HepG2 (cell line): ENCODE measurements at regions not wholly inside any gene's neighbourhood (a gene's known extent, or its start where the extent isn't known, plus 50 kb on each side); places are given as distances from the start of the nearest gene placed in this dataset.

Experiments used
- ATAC-seq: fragments of 200-7000 bp; cut with Tn5 transposase; 3 replicates; pipeline ENCODE4 v1.9.1; 2020; ENCODE audit warnings: mild to moderate bottlenecking, moderate library complexity
- BruUV-seq: library from RNA; stranded (reverse); fragments of 400-500 nt; replicated peaks from 2 replicates; lab custom pipeline; 2021; lab: Mats Ljungman, UMichigan
- CTCF ChIA-PET: fragments of 300-600 bp; formaldehyde crosslinking; extraction: SDS; loops from one replicate; lab custom pipeline; 2021; ENCODE audit warnings: low total read pairs, inconsistent platforms, low intra/inter-chr PET ratio; lab: Yijun Ruan, JAX
- POLR2A ChIA-PET: fragments of 350-600 bp; sonication (Branson Sonifier 250); formaldehyde crosslinking; loops from one replicate; lab custom pipeline; 2020; ENCODE audit warnings: antibody characterized with exemption, inconsistent platforms; lab: Yijun Ruan, JAX
- DNase-seq: peaks from one replicate; pipeline ENCODE4 v3.0.0-alpha.2; 2015; ENCODE audit warnings: low spot score
- FAIRE-seq: peaks from 3 replicates; lab custom pipeline; 2011; peaks lifted over from hg19 to GRCh38; lab: Jason Lieb, UNC
- H2AFZ ChIP-seq: one replicate; pipeline ENCODE4 v1.6.1; 2011; ENCODE audit warnings: low read length, inconsistent platforms
- H3K27ac ChIP-seq: fragments of 300-600 bp; 3 replicates; pipeline ENCODE4 v1.8.0; 2011; ENCODE audit warnings: mixed run types, mild to moderate bottlenecking, mixed read lengths, low read length, inconsistent platforms; ENCODE audit not compliant: insufficient read depth; ENCODE audit errors: extremely low read length
- H3K27me3 ChIP-seq, 2 experiments: fragments of 200-600 bp in 1 of 2; 2 replicates in 1 of 2; 3 replicates in 1 of 2; pipeline versions ENCODE4 v1.6.0 to v1.8.0; 2011; ENCODE audit warnings: low read length in 2 of 2, mild to moderate bottlenecking in 2 of 2, moderate library complexity in 2 of 2, inconsistent platforms in 1 of 2; ENCODE audit not compliant: insufficient read depth in 2 of 2, control insufficient read depth in 1 of 2
- H3K36me3 ChIP-seq, 2 experiments: fragments of 200-600 bp in 1 of 2; replicated peaks in 1 of 2; 2 replicates in 1 of 2; 3 replicates in 1 of 2; pipeline versions ENCODE4 v1.5.1 to v1.8.0; 2011; ENCODE audit warnings: low read length in 2 of 2, inconsistent platforms in 1 of 2; ENCODE audit not compliant: insufficient read depth in 2 of 2, control insufficient read depth in 1 of 2
- H3K4me1 ChIP-seq: 2 replicates; pipeline ENCODE4 v1.5.1; 2012; ENCODE audit warnings: low read length, inconsistent platforms; ENCODE audit not compliant: insufficient read depth
- H3K4me2 ChIP-seq: 2 replicates; pipeline ENCODE4 v1.6.0; 2011; ENCODE audit warnings: low read depth, low read length, inconsistent platforms
- H3K4me3 ChIP-seq, 3 experiments: fragments of 200-600 bp in 1 of 3; sonication (generic), shearing (Covaris generic) in 1 of 3; replicated peaks in 1 of 3; 2 replicates each; pipeline ENCODE4 v1.5.1; 2011 to 2016; ENCODE audit warnings: low read length in 3 of 3, inconsistent platforms in 2 of 3, low read depth in 2 of 3, mild to moderate bottlenecking in 2 of 3, control low read depth in 1 of 3, mixed read lengths in 1 of 3; ENCODE audit not compliant: insufficient read depth in 1 of 3
- H3K79me2 ChIP-seq: one replicate; pipeline ENCODE4 v1.6.1; 2011; ENCODE audit warnings: low read length, inconsistent platforms; ENCODE audit not compliant: insufficient read depth
- H3K9ac ChIP-seq: 2 replicates; pipeline ENCODE4 v1.6.0; 2011; ENCODE audit warnings: mild to moderate bottlenecking, low read depth, low read length, inconsistent platforms; ENCODE audit not compliant: insufficient read depth
- H3K9me3 ChIP-seq: 2 replicates; pipeline ENCODE4 v1.5.1; 2012; ENCODE audit warnings: mild to moderate bottlenecking, low read length
- H4K20me1 ChIP-seq: 2 replicates; pipeline ENCODE4 v1.6.0; 2011; ENCODE audit warnings: inconsistent platforms, mild to moderate bottlenecking, low read length, moderate library complexity; ENCODE audit not compliant: insufficient read depth
- HCFC1 ChIP-seq: fragments of 150-350 bp; IDR thresholded peaks from 2 replicates; pipeline ENCODE4 v1.6.1; 2014; ENCODE audit warnings: low read depth, low read length
- SP1 ChIP-seq, 2 experiments: fragments of 450-650 bp in 1 of 2; sonication (generic) in 1 of 2; formaldehyde crosslinking in 1 of 2; IDR thresholded peaks; 2 replicates each; pipeline versions ENCODE4 v1.4.0 to v1.6.1; 2016 to 2020; ENCODE audit warnings: missing genetic modification reagents in 1 of 2
- ZNF883 ChIP-seq: sonication (generic); formaldehyde crosslinking; IDR thresholded peaks from 2 replicates; pipeline ENCODE4 v1.5.1; 2020; ENCODE audit warnings: mild to moderate bottlenecking, missing genetic modification reagents; ENCODE audit errors: not compliant biosample characterization
- WGBS: methylation state at CpG from one replicate; pipeline ENCODE4 v1.1.6; 2017; ENCODE audit warnings: low lambda C conversion rate; 5-methylcytosine and 5-hydroxymethylcytosine counted together
- in situ Hi-C: cut with HindIII; loops from 2 replicates; pipeline ENCODE4 v1.10.0; 2017; ENCODE audit warnings: low pct_unique_long_range_greater_than_20kb; ENCODE audit not compliant: extremely low pct_ligation_motif_present
- intact Hi-C: fragments of 100-400 bp; cut with micrococcal nuclease; formaldehyde crosslinking; loops from one replicate; pipeline ENCODE4 v1.10.0; 2022; ENCODE audit not compliant: unreplicated experiment
- TF ChIP-seq, protein P1 (sequence below): fragments of 450-650 bp; IDR thresholded peaks from 2 replicates; pipeline ENCODE4 v1.6.1; 2016
- TF ChIP-seq, protein P2 (sequence below): sonication (generic); formaldehyde crosslinking; IDR thresholded peaks from 2 replicates; pipeline ENCODE4 v1.4.0; 2020; ENCODE audit warnings: missing genetic modification reagents

DNA sequence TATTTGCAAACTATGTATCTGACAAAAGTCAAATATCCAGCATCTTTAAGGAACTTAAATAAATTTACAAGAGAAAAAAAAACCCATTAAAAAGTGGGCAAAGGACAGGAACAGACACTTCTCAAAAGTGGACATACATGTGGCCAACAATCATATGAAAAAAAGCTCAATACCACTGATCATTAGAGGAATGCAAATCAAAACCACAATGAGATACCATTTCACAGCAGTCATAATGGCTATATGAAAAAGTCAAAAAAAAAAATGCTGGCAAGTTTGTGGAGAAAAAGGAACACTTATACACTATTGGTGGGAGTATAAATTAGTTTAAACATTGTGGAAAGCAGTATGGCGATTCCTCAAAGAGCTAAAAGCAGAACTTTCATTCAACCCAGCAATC lies 130.3 kb upstream of the LHCGR start (continued):
- TF ChIP-seq, protein P1, sequence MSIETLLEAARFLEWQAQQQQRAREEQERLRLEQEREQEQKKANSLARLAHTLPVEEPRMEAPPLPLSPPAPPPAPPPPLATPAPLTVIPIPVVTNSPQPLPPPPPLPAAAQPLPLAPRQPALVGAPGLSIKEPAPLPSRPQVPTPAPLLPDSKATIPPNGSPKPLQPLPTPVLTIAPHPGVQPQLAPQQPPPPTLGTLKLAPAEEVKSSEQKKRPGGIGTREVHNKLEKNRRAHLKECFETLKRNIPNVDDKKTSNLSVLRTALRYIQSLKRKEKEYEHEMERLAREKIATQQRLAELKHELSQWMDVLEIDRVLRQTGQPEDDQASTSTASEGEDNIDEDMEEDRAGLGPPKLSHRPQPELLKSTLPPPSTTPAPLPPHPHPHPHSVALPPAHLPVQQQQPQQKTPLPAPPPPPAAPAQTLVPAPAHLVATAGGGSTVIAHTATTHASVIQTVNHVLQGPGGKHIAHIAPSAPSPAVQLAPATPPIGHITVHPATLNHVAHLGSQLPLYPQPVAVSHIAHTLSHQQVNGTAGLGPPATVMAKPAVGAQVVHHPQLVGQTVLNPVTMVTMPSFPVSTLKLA = no peak
- no peak for TF ChIP-seq SP1 (IDR thresholded peaks at IDR 0.05)
- no peak for TF ChIP-seq SP1 (CRISPR knock-in tag; IDR thresholded peaks at IDR 0.05)

DNA sequence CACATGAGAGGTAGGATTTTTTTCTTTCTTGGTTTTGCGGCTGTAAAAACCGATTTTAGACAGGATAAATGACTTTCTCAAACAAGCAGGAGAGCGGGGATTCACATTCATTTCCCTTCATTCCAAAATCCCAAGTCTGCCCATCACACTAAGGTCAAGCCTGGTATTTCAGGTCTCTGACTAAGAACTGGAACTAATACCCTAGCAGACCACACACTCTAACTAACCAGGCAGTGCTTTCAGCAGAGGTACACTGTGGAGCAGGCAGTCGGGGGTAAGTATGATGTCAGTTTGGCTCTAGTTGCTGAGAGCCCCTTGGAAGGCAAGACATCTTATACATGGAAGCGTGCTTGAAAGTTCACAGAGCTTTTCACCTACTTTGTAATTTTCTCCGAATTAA lies 128.1 kb upstream of the LHCGR start:
- TF ChIP-seq ZNF883 (CRISPR knock-in tag) (no peak), HCFC1 (no peak)
- TF ChIP-seq, protein P2, sequence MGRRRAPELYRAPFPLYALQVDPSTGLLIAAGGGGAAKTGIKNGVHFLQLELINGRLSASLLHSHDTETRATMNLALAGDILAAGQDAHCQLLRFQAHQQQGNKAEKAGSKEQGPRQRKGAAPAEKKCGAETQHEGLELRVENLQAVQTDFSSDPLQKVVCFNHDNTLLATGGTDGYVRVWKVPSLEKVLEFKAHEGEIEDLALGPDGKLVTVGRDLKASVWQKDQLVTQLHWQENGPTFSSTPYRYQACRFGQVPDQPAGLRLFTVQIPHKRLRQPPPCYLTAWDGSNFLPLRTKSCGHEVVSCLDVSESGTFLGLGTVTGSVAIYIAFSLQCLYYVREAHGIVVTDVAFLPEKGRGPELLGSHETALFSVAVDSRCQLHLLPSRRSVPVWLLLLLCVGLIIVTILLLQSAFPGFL = no peak
- H3K4me1 ChIP-seq = no peaks in the 10 kb centered on the region
- no peaks in the 10 kb centered on the region for H4K20me1 ChIP-seq
- no peaks in the 10 kb centered on the region for H3K79me2 ChIP-seq
- ATAC-seq = no peak
- no TSS peak for BruUV-seq
- H3K4me3 ChIP-seq = no peak overlapping the region
- no peak overlapping the region for H3K4me2 ChIP-seq
- no peak overlapping the region for H3K9ac ChIP-seq
- H3K9me3 ChIP-seq = no peaks in the 10 kb centered on the region
- no peak overlapping the region for H2AFZ ChIP-seq
- in situ Hi-C loops (no loop called here), intact Hi-C loops (no loop called here)
- no peaks in the 10 kb centered on the region for H3K36me3 ChIP-seq
- FAIRE-seq = no peak
- DNase-seq = no peak
- 2% methylated on average over 6 of the region's 6 CpGs for WGBS
- no peaks in the 10 kb centered on the region; a peak in 1 of 5 replicates for H3K27me3 ChIP-seq
- CTCF ChIA-PET = no interaction called here
- no peak overlapping the region for H3K27ac ChIP-seq
- POLR2A ChIA-PET = no interaction called here
